NB4 (cell line): ENCODE measurements at regions not wholly inside any gene's neighbourhood (a gene's known extent, or its start where the extent isn't known, plus 50 kb on each side); places are given as distances from the start of the nearest gene placed in this dataset.
"Not testable (repeated sequence)": the region's sequence is repeated elsewhere in the genome, so short reads cannot be mapped to it uniquely, and the experiment has no call there.

ENCODE experiments used
- DNase-seq: peaks from one replicate; pipeline ENCODE4 v3.0.0; 2010; ENCODE audit warnings: low read depth
- H3K4me3 ChIP-seq: one replicate; pipeline ENCODE4 v1.5.1; 2011; ENCODE audit warnings: mild to moderate bottlenecking, low read depth, low read length, moderate library complexity
- CTCF ChIP-seq: IDR thresholded peaks from one replicate; pipeline ENCODE4 v1.5.1; 2012; ENCODE audit warnings: low read depth, low read length
- MAX ChIP-seq: IDR thresholded peaks from 2 replicates; pipeline ENCODE4 v1.6.1; 2011; ENCODE audit warnings: low read depth, low read length
- MYC ChIP-seq: IDR thresholded peaks from 2 replicates; pipeline ENCODE4 v1.6.1; 2011; ENCODE audit warnings: low read depth, low read length
- POLR2A ChIP-seq: IDR thresholded peaks from 2 replicates; pipeline ENCODE4 v1.6.1; 2011; ENCODE audit warnings: mild to moderate bottlenecking; ENCODE audit not compliant: insufficient read length; ENCODE audit errors: extremely low read depth

- no peak overlapping the region for H3K4me3 ChIP-seq
- no peak for DNase-seq
- no peak for TF ChIP-seq POLR2A
- no peak for TF ChIP-seq MYC
- no peak for TF ChIP-seq CTCF
- no peak for TF ChIP-seq MAX
Measured at GRCh38 chr3:146359841-146360240, 108.9 kb upstream of the PLSCR4 start.

- not testable (repeated sequence) for H3K4me3 ChIP-seq, DNase-seq
Measured at GRCh38 chr3:146354421-146354820, 103.5 kb upstream of the PLSCR4 start.

GRCh38 chr3:146350852-146351251, 99.9 kb upstream of the PLSCR4 start:
- no peak for TF ChIP-seq MYC
- no peak for TF ChIP-seq CTCF
- no peak for TF ChIP-seq POLR2A
- TF ChIP-seq MAX = no peak
- DNase-seq = no peak
- no peak overlapping the region for H3K4me3 ChIP-seq

GRCh38 chr3:146345900-146346299, 95.0 kb upstream of the PLSCR4 start:
- TF ChIP-seq POLR2A = no peak
- H3K4me3 ChIP-seq = no peak overlapping the region
- DNase-seq = no peak

- no peak for TF ChIP-seq CTCF
- no peak for TF ChIP-seq POLR2A
- TF ChIP-seq MYC = no peak
- no peak for TF ChIP-seq MAX
- no peak overlapping the region for H3K4me3 ChIP-seq
- no peak for DNase-seq
Measured at GRCh38 chr3:146343551-146343950, 92.6 kb upstream of the PLSCR4 start.

GRCh38 chr3:146342989-146343388, 92.1 kb upstream of the PLSCR4 start:
- no peak for DNase-seq
- TF ChIP-seq MYC (no peak), MAX (no peak), POLR2A (no peak)
- no peak overlapping the region for H3K4me3 ChIP-seq

- TF ChIP-seq CTCF (no peak), MYC (no peak), MAX (no peak), POLR2A (no peak)
- DNase-seq = no peak
- no peak overlapping the region for H3K4me3 ChIP-seq
Measured at GRCh38 chr3:146339349-146339748, 88.4 kb upstream of the PLSCR4 start.
